UCSD-AML1 (cell line): ENCODE measurements at regions not wholly inside any gene's neighbourhood (a gene's known extent, or its start where the extent isn't known, plus 50 kb on each side); places are given as distances from the start of the nearest gene placed in this dataset.

Experiments used
- DNase-seq: peaks from one replicate; lab custom pipeline; 2025; ENCODE audit not compliant: unreplicated experiment; lab: John Stamatoyannopoulos, UW

- no peak for DNase-seq
Measured at GRCh38 chr6:15776458-15776980, 113.7 kb upstream of the DTNBP1 start.

- no peak for DNase-seq
Measured at GRCh38 chr6:15775741-15776140, 112.9 kb upstream of the DTNBP1 start.

- DNase-seq, result no peak
Measured at GRCh38 chr6:15775076-15775634, 112.3 kb upstream of the DTNBP1 start.

- no peak for DNase-seq
Measured at GRCh38 chr6:15773806-15774410, 111.1 kb upstream of the DTNBP1 start.

- no peak for DNase-seq
Measured at GRCh38 chr6:15770347-15771143, 107.7 kb upstream of the DTNBP1 start.

DNA sequence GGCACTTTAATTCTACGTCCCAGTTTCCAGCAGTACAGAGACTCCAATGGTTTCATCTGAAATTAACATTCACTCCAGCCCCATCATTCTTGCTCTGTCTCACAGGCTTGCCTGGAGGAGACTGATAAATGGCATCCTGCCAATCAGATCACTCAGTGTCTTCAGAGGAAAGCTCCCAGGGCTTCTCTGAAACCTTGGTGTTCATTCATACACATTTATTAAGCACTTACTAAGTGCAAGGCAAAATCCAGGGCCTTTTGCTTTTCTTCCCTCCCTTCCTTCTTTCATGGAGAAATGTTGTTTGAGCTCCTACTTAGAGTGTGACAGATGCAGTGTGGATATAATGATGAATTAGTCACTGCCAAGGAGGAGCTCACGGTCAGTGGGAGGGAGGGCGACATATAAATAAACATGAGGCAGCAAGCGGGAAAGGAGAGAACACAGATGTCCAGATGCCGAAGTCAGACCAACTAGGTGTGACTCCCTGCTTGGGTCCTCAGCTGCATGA, 106.7 kb upstream of the DTNBP1 start:
- no peak for DNase-seq

DNA sequence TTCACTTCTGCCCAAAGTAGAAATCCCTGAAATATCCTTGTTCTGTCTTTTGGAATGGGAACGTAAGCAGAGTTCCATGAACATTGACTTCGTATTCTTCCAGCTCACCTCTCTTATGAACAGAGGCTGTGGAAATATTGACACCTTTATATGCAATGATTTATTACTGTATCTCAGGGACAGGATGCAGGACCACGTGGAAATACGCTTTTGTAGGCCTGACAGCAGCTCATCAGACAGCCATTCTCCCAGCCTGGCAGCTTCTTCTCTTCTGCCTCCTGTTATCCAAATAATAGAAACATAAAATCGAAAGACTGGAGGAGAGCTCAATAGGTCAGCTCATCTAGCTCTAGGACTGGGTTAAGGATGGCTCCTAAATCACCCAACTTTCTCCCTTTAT, 106.2 kb upstream of the DTNBP1 start:
- no peak for DNase-seq

- DNase-seq, result no peak
Measured at GRCh38 chr6:15763837-15764236, 101.0 kb upstream of the DTNBP1 start.

DNA sequence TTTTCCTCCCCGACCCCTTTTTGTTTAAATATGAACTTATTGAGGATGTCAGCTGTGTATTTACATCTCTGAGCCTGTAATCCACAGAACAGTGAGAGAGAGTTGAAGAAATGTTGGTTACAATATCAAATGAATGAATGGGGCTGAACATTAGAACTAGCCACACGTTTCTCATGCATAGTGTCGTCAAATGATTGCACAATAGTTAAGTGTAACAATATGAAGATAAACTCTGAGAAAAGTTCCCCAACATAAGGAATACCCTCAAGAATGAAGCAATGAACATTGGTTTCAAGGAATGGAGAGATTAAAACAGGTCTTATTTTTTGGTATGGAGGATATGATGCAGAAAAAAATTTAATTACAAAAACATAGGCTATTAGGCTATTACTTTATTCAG, 100.5 kb upstream of the DTNBP1 start:
- no peak for DNase-seq

DNA sequence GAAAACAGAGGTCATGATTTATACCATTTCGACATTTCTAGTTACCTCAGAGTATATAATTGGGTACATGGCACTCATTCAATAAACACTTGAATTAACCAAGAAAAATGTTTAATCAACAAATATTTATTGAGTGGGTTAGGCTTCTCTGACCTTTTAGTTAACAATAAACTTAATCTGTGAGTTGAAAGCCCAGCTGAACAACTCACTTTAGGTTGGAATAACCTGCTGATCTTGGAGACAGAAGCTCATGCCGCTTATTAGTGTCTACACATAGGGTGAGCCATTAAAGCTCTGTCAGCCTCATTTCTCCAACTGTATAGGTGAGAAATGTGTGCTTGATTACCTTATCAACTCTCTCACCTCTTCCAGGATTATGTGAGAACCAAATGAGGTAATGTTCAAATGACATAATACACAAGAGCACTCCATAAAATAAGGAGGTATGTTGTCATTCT, 98.2 kb upstream of the DTNBP1 start:
- no peak for DNase-seq

DNA sequence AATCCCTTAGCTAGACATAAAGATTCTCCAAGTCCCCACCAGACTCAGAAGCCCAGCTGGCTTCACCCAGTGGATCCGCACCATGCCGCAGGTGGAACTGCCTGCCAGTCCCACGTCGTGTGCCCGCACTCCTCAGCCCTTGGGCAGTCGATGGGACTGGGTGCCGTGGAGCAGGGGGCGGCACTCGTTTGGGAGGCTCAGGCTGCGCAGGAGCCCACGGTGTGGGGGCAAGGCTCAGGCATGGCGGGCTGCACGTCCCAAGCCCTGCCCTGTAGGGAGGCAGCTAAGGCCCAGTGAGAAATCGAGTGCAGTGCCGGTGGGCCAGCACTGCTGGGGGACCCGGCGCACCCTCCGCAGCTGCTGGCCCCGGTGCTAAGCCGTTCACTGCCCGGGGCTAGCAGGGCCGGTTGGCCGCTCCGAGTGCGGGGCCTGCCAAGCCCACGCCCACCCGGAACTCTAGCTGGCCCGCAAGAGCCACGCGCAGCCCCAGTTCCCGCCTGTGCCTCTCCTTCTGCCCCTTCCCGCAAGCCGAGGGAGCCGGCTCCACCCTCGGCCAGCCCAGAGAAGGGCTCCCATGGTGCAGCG, 95.9 kb upstream of the DTNBP1 start:
- DNase-seq, result no peak

DNA sequence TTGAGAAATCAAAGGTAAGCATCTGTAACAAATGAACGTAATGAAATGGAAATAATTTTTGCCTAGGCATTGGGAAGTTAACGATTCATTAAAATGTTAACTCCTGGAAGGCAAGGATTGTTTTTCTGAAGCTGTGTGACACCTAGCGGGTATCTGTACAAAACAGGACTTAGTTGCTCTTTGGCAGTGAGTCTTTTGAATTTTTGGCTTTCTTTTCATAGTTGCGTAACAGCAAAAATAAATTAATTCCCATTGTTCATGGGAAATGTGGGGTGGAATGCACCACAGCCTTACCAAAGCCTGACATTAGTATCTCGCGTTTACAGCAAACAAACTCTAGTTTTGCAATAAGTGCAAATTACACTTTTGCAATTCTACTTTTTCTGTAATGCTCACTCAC, 92.7 kb upstream of the DTNBP1 start:
- DNase-seq, result no peak

- DNase-seq, result no peak
Measured at GRCh38 chr6:15754706-15755079, 91.9 kb upstream of the DTNBP1 start.

DNA sequence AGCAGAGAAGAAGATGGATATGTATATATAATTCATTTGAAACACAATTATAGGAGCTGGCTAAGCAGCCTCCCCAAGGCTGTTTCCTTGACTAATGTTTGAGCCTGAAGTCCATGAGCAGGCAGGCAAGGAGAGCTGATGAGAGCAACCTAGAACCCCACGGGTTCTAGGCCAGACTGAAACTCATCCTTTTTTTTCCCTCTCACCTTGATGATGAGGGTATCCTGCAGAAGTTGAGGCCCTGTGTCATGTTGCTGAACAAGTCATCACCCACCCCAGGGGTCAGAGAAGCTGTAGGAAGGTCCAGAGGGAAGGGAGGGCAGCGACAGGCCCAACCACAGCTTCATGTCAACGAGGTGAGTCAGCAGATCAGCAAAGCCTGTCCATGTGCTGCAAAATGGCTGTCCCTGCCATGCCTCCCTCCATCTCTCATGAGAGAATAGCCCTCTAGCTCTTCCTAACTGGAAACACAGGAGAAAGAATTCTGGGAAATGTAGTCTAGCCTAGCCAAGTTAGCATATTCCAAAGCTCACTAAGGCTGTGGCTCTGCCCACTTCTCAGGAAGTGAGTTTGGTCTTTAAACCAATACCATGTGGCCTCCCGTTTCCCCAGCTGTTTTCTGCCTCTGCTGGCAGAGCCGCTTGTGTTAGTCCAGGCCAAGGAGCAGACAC, 91.3 kb upstream of the DTNBP1 start:
- no peak for DNase-seq

DNA sequence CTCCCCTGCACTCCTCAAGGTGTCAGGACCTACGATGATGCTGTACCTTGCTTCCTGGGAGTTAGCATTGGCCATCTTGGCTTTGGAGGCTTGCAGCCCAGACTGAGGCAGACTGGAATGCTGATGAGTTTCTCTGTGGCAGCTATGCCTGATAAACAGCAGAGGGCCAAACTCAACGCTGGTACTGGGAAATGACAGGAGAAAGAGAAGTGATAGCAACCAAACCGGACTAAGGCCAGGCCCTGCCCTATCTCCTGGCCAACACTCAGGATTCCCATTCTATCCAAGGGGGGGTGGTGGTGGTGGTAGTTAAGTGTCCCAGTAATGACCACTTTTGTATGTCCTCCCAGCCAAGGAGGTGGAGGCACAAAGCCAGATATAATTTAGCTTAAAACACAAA, 90.0 kb upstream of the DTNBP1 start:
- DNase-seq, result no peak

GRCh38 chr6:15751721-15752350, 89.0 kb upstream of the DTNBP1 start:
- DNase-seq, result no peak

- DNase-seq, result no peak
Measured at GRCh38 chr6:15748341-15748740, 85.5 kb upstream of the DTNBP1 start.

DNA sequence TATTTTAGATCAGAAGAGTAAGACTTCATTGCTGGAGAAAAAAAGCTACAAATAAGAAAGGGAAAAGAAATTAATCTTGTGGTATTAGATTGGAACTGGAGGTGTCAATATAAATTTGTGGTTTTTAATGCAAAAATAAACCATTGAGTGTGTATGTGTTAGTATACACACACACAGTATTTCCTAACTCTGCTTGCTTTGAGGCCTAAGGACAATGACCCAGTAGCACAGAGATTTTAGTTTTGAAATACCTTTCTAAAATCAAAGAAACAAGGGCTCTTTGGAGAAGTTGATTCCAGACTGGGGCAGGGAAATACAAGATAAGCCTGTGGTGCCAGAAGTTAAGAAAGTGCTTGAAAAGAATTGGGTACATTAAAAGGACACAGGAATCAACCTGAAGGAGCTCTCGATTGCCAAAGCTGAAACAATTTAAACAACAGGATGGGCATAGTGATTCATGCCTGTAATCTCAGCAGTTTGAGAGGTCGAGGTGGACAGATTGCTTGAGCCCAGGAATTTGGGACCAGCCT, 84.6 kb upstream of the DTNBP1 start:
- no peak for DNase-seq

GRCh38 chr6:15745781-15746180, 83.0 kb upstream of the DTNBP1 start:
- DNase-seq, result no peak

GRCh38 chr6:15744818-15745402, 82.1 kb upstream of the DTNBP1 start:
- DNase-seq, result no peak
